Fibroblast of villous mesenchyme (primary cell): ENCODE measurements at regions not wholly inside any gene's neighbourhood (a gene's known extent, or its start where the extent isn't known, plus 50 kb on each side); places are given as distances from the start of the nearest gene placed in this dataset.

Experiments
- DNase-seq: peaks from one replicate; pipeline ENCODE4 v3.0.0-alpha.2; 2010; ENCODE audit warnings: low read depth
- H3K4me3 ChIP-seq: 2 replicates; pipeline ENCODE4 v1.5.1; 2011; ENCODE audit warnings: low read depth, mild to moderate bottlenecking, low read length
- TF ChIP-seq, protein P1 (sequence below): IDR thresholded peaks from 2 replicates; pipeline ENCODE4 v1.5.1; 2012; ENCODE audit warnings: low read depth, mild to moderate bottlenecking, low read length; ENCODE audit not compliant: insufficient read depth

DNA sequence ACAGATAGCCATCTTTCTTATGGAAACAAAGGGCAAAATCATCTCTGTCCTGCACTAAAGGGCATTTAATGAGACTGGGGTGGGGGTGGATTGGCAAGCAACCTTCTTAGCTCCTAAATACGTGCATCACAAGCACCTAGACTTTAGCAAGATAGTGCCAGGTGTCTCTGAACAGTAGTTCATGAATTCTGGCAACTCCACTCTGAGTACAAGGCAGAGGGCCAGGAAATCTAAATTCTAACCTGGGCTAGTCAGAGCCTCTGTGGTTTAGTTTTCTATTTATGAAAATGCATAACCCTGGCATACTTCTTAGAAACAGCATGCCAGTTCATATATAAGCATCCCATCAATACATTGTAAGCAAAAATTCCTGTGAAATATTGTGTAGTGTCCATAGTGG is 788.5 kb downstream of the MCTP2 start:
- DNase-seq, result no peak

DNA sequence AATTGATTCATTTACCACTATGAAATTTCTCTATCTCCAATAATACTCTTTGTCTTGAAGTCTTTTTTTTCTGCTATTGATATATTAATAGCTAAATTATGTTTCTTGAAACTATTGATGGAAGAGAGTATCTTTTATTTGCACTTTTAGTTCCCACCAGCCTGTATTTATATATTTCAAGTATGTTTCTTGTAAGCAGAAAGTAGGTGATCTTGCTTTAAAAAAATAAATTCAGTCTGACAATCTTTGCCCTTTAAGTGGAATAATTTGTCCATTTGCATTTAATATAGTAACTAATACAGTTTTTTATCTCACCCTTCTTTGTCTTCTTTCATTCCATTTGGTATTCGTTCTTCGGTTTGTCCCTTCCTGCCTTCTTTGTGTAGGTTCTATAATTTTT is 790.5 kb downstream of the MCTP2 start:
- H3K4me3 ChIP-seq, result no peak overlapping the region
- no peak for DNase-seq
- TF ChIP-seq, protein P1, sequence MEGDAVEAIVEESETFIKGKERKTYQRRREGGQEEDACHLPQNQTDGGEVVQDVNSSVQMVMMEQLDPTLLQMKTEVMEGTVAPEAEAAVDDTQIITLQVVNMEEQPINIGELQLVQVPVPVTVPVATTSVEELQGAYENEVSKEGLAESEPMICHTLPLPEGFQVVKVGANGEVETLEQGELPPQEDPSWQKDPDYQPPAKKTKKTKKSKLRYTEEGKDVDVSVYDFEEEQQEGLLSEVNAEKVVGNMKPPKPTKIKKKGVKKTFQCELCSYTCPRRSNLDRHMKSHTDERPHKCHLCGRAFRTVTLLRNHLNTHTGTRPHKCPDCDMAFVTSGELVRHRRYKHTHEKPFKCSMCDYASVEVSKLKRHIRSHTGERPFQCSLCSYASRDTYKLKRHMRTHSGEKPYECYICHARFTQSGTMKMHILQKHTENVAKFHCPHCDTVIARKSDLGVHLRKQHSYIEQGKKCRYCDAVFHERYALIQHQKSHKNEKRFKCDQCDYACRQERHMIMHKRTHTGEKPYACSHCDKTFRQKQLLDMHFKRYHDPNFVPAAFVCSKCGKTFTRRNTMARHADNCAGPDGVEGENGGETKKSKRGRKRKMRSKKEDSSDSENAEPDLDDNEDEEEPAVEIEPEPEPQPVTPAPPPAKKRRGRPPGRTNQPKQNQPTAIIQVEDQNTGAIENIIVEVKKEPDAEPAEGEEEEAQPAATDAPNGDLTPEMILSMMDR, result no peak

More for the DNA sequence above, 788.5 kb downstream of the MCTP2 start:
- no peak overlapping the region for H3K4me3 ChIP-seq
- TF ChIP-seq, protein P1, result no peak

DNA sequence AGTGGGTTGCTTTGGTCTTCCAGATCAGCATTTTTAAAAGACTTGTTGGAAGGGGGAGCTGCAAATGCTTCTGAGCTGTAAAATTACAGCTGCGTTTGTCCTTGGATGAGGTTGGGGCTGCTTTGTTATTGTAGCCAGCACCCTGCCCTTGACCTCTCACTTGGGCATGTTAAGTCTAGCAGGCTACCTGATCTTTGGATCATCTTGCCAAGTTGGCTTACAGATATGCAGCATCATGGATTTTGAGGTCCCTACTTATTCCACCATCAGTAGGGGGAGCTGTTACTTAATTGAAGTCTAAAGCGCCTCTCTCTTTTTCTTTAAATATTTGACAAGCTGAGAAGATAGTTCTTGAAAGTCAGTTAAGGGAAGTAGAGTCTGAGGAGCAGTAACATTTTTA is 793.0 kb downstream of the MCTP2 start:
- DNase-seq, result peak; percentile 54
- H3K4me3 ChIP-seq, result no peak overlapping the region

DNA sequence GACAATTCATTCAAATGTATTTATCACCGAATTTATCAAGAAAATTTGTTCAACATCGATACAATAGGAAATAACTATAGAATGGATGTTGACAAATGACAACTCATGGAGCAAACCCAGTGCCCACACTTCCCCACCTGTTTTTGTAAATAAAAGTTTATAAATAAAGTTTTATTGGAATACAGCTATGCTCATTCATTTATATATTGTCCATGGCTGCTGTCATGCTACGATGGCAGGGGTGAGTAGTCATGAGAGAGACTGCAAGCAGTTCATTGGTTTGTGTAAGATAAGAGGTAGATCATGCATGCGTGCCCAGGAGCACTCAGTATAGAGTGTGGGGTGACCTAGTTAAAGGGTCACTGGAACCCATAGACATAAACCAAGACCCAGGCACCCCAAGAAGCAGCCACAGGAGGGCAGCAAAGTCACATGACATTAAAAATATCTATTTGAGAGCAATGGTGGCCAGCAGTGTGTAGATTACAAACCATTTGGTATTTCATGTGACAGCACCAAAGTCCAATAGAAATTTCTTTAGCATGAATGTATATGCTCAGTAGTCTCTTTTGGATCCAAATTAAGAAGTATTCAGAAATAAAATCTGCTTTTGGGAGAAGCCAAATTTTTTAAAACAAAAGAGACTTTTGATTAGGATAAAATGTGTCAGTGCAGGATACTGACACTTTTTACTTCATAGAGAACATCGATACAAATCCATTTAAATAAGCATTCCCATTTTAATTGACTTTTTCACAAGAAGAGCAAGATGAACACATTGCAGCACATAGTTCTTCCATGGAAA is 794.8 kb downstream of the MCTP2 start:
- DNase-seq, result peak; percentile 67
- TF ChIP-seq, protein P1, result peak; percentile 77
- no peak overlapping the region for H3K4me3 ChIP-seq

More for the DNA sequence above, 793.0 kb downstream of the MCTP2 start:
- TF ChIP-seq, protein P1, result peak; percentile 55

DNA sequence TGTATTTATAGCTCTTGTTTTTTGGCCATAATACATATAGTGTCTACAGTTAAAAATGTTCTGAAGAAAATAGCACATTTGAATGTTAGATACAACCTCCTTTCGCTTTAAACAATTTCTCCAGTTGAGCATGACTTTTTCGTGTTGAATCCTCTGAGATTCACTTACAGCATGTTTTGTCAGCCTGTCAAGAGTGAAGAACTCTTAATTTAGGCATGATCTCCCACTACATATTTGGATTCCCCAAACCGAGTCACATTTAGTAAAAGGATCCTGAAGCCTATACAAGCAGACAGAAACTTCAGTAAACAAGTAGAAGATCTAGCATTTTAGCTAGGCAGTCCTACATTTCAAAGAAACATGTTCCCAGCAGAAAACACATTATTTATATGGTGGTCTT is 796.6 kb downstream of the MCTP2 start:
- TF ChIP-seq, protein P1, result no peak
- no peak overlapping the region for H3K4me3 ChIP-seq
- DNase-seq, result no peak

DNA sequence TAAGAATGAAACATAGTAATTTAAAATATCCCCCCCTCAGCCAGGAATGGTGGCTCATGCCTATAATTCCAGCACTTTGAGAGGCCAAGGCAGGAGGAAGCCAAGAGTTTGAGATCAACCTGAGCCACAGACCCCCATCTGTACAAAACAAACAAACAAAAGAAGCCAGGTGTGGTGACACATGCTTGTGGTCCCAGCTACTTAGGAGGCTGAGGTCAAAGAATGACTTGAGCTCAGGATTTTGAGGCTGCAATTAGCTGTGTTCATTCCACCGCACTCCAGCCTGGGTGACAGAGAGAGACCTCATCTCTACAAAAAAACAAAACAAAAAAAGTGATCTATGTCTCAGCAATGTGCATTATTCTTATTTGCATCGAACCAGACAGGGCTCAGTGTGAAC is 800.8 kb downstream of the MCTP2 start:
- no peak overlapping the region for H3K4me3 ChIP-seq
- TF ChIP-seq, protein P1, result no peak
- DNase-seq, result no peak
